ENCODE measurements at regions not wholly inside any gene's neighbourhood (a gene's known extent, or its start where the extent isn't known, plus 50 kb on each side); places are given as distances from the start of the nearest gene placed in this dataset.

GRCh38 chr15:93613386-93613785 is 524.4 kb upstream of the RGMA start:
- H3K4me1 ChIP-seq (ENCODE audit: control insufficient read depth, low read depth, low read length), result no peaks in the 10 kb centered on the region
- no CpG with 5 or more reads among the region's 3 CpGs for WGBS (ENCODE audit: extremely low coverage, insufficient coverage, low lambda C conversion rate)
- H3K4me3 ChIP-seq (ENCODE audit: low read length), result no peak overlapping the region
- H3K27me3 ChIP-seq (ENCODE audit: insufficient read depth, low read length, poor library complexity), result no peaks in the 10 kb centered on the region
- no peak overlapping the region for H3K23ac ChIP-seq (ENCODE audit: low read length)
- no peaks in the 10 kb centered on the region for H3K36me3 ChIP-seq (ENCODE audit: control insufficient read depth, insufficient read depth, low read length)
- no peak overlapping the region for H3K56ac ChIP-seq (ENCODE audit: low read length)
- no peak overlapping the region for H3K9ac ChIP-seq (ENCODE audit: low read length)
- no peak overlapping the region for H3K27ac ChIP-seq (ENCODE audit: low read depth, low read length)
- no peak overlapping the region for H2BK120ac ChIP-seq (ENCODE audit: low read depth, low read length)
- H4K5ac ChIP-seq (ENCODE audit: low read length), result no peak overlapping the region
- H2BK5ac ChIP-seq (ENCODE audit: low read length), result no peak overlapping the region
- H2AK5ac ChIP-seq (ENCODE audit: low read length), result no peak overlapping the region
- no peak overlapping the region for H3K18ac ChIP-seq (ENCODE audit: low read length)
- no peak overlapping the region for H2BK15ac ChIP-seq (replicated peaks; ENCODE audit: low read depth)
- H4K8ac ChIP-seq (ENCODE audit: low read depth, low read length), result peak overlapping the region; percentile 28
- no peak overlapping the region for H3K4ac ChIP-seq (ENCODE audit: low read depth, low read length)
- DNase-seq, result no peak
- no peaks in the 10 kb centered on the region for H3K79me2 ChIP-seq (ENCODE audit: control insufficient read depth, insufficient read depth, low read length)
- H3K79me1 ChIP-seq (ENCODE audit: low read length), result no peaks in the 10 kb centered on the region
- no peak overlapping the region for H3K4me2 ChIP-seq (ENCODE audit: low read length)

- Histone ChIP-seq H3K4ac (ENCODE audit: low read depth, low read length) (no peak overlapping the region), H4K8ac (ENCODE audit: low read depth, low read length) (no peak overlapping the region), H3K4me3 (ENCODE audit: low read length) (no peak overlapping the region), H2AK5ac (ENCODE audit: low read length) (no peak overlapping the region), H3K27me3 (ENCODE audit: insufficient read depth, low read length, poor library complexity) (no peaks in the 10 kb centered on the region), H3K79me2 (ENCODE audit: control insufficient read depth, insufficient read depth, low read length) (no peaks in the 10 kb centered on the region), H3K27ac (ENCODE audit: low read depth, low read length) (no peak overlapping the region), H3K79me1 (ENCODE audit: low read length) (no peaks in the 10 kb centered on the region), H2BK120ac (ENCODE audit: low read depth, low read length) (no peak overlapping the region), H3K9ac (ENCODE audit: low read length) (no peak overlapping the region), H2BK5ac (ENCODE audit: low read length) (no peak overlapping the region), H3K4me1 (ENCODE audit: control insufficient read depth, low read depth, low read length) (no peaks in the 10 kb centered on the region), H4K5ac (ENCODE audit: low read length) (no peak overlapping the region), H3K18ac (ENCODE audit: low read length) (no peak overlapping the region), H3K36me3 (ENCODE audit: control insufficient read depth, insufficient read depth, low read length) (no peaks in the 10 kb centered on the region), H3K56ac (ENCODE audit: low read length) (no peak overlapping the region), H3K23ac (ENCODE audit: low read length) (no peak overlapping the region), H3K4me2 (ENCODE audit: low read length) (no peak overlapping the region), H2BK15ac (replicated peaks; ENCODE audit: low read depth) (no peak overlapping the region)
- no CpG with 5 or more reads among the region's 2 CpGs for WGBS (ENCODE audit: extremely low coverage, insufficient coverage, low lambda C conversion rate)
- DNase-seq, result no peak
Observed at GRCh38 chr15:93612953-93613352, 523.9 kb upstream of the RGMA start.

GRCh38 chr15:93610944-93611343 is 521.9 kb upstream of the RGMA start:
- Histone ChIP-seq H2BK15ac (replicated peaks; ENCODE audit: low read depth) (no peak overlapping the region), H4K5ac (ENCODE audit: low read length) (no peak overlapping the region), H3K9ac (ENCODE audit: low read length) (no peak overlapping the region), H4K8ac (ENCODE audit: low read depth, low read length) (no peak overlapping the region), H3K18ac (ENCODE audit: low read length) (no peak overlapping the region), H2BK5ac (ENCODE audit: low read length) (no peak overlapping the region), H2AK5ac (ENCODE audit: low read length) (no peak overlapping the region), H3K79me1 (ENCODE audit: low read length) (no peaks in the 10 kb centered on the region), H3K79me2 (ENCODE audit: control insufficient read depth, insufficient read depth, low read length) (no peaks in the 10 kb centered on the region), H3K4me1 (ENCODE audit: control insufficient read depth, low read depth, low read length) (no peaks in the 10 kb centered on the region), H3K23ac (ENCODE audit: low read length) (no peak overlapping the region), H3K36me3 (ENCODE audit: control insufficient read depth, insufficient read depth, low read length) (no peaks in the 10 kb centered on the region), H2BK120ac (ENCODE audit: low read depth, low read length) (no peak overlapping the region), H3K27me3 (ENCODE audit: insufficient read depth, low read length, poor library complexity) (no peaks in the 10 kb centered on the region), H3K56ac (ENCODE audit: low read length) (no peak overlapping the region), H3K4me3 (ENCODE audit: low read length) (no peak overlapping the region), H3K27ac (ENCODE audit: low read depth, low read length) (no peak overlapping the region), H3K4ac (ENCODE audit: low read depth, low read length) (no peak overlapping the region), H3K4me2 (ENCODE audit: low read length) (no peak overlapping the region)
- no peak for DNase-seq
- WGBS (ENCODE audit: extremely low coverage, insufficient coverage, low lambda C conversion rate), result no CpG with 5 or more reads among the region's 8 CpGs

- H3K4ac ChIP-seq (ENCODE audit: low read depth, low read length), result no peak overlapping the region
- no peak overlapping the region for H2BK15ac ChIP-seq (replicated peaks; ENCODE audit: low read depth)
- H3K4me3 ChIP-seq (ENCODE audit: low read length), result no peak overlapping the region
- H3K23ac ChIP-seq (ENCODE audit: low read length), result no peak overlapping the region
- no peak overlapping the region for H3K4me2 ChIP-seq (ENCODE audit: low read length)
- no peak overlapping the region for H3K56ac ChIP-seq (ENCODE audit: low read length)
- no peaks in the 10 kb centered on the region for H3K79me1 ChIP-seq (ENCODE audit: low read length)
- peaks cover 2% of the 10 kb centered on the region for H3K4me1 ChIP-seq (ENCODE audit: control insufficient read depth, low read depth, low read length)
- H3K18ac ChIP-seq (ENCODE audit: low read length), result no peak overlapping the region
- H2BK5ac ChIP-seq (ENCODE audit: low read length), result no peak overlapping the region
- H2AK5ac ChIP-seq (ENCODE audit: low read length), result no peak overlapping the region
- DNase-seq, result no peak
- no peak overlapping the region for H2BK120ac ChIP-seq (ENCODE audit: low read depth, low read length)
- H3K9ac ChIP-seq (ENCODE audit: low read length), result no peak overlapping the region
- no peaks in the 10 kb centered on the region for H3K36me3 ChIP-seq (ENCODE audit: control insufficient read depth, insufficient read depth, low read length)
- H3K79me2 ChIP-seq (ENCODE audit: control insufficient read depth, insufficient read depth, low read length), result no peaks in the 10 kb centered on the region
- no peak overlapping the region for H3K27ac ChIP-seq (ENCODE audit: low read depth, low read length)
- H3K27me3 ChIP-seq (ENCODE audit: insufficient read depth, low read length, poor library complexity), result no peaks in the 10 kb centered on the region
- H4K5ac ChIP-seq (ENCODE audit: low read length), result no peak overlapping the region
- H4K8ac ChIP-seq (ENCODE audit: low read depth, low read length), result no peak overlapping the region
- WGBS (ENCODE audit: extremely low coverage, insufficient coverage, low lambda C conversion rate), result no CpG with 5 or more reads among the region's 3 CpGs
Observed at GRCh38 chr15:93608643-93609148, 519.7 kb upstream of the RGMA start.

- H3K27ac ChIP-seq (ENCODE audit: low read depth, low read length), result no peak overlapping the region
- DNase-seq, result no peak
- no peak overlapping the region for H4K8ac ChIP-seq (ENCODE audit: low read depth, low read length)
- H3K36me3 ChIP-seq (ENCODE audit: control insufficient read depth, insufficient read depth, low read length), result no peaks in the 10 kb centered on the region
- peaks cover 2% of the 10 kb centered on the region for H3K4me1 ChIP-seq (ENCODE audit: control insufficient read depth, low read depth, low read length)
- H3K23ac ChIP-seq (ENCODE audit: low read length), result no peak overlapping the region
- H3K79me1 ChIP-seq (ENCODE audit: low read length), result no peaks in the 10 kb centered on the region
- no peak overlapping the region for H2AK5ac ChIP-seq (ENCODE audit: low read length)
- no peaks in the 10 kb centered on the region for H3K79me2 ChIP-seq (ENCODE audit: control insufficient read depth, insufficient read depth, low read length)
- H3K4me2 ChIP-seq (ENCODE audit: low read length), result no peak overlapping the region
- no peak overlapping the region for H3K4me3 ChIP-seq (ENCODE audit: low read length)
- H3K27me3 ChIP-seq (ENCODE audit: insufficient read depth, low read length, poor library complexity), result no peaks in the 10 kb centered on the region
- H2BK120ac ChIP-seq (ENCODE audit: low read depth, low read length), result no peak overlapping the region
- H3K4ac ChIP-seq (ENCODE audit: low read depth, low read length), result no peak overlapping the region
- no peak overlapping the region for H3K56ac ChIP-seq (ENCODE audit: low read length)
- H3K9ac ChIP-seq (ENCODE audit: low read length), result no peak overlapping the region
- no CpG with 5 or more reads among the region's 2 CpGs for WGBS (ENCODE audit: extremely low coverage, insufficient coverage, low lambda C conversion rate)
- no peak overlapping the region for H2BK5ac ChIP-seq (ENCODE audit: low read length)
- H4K5ac ChIP-seq (ENCODE audit: low read length), result no peak overlapping the region
- no peak overlapping the region for H2BK15ac ChIP-seq (replicated peaks; ENCODE audit: low read depth)
- no peak overlapping the region for H3K18ac ChIP-seq (ENCODE audit: low read length)
Observed at GRCh38 chr15:93603550-93603949, 514.5 kb upstream of the RGMA start.

- H3K79me2 ChIP-seq (ENCODE audit: control insufficient read depth, insufficient read depth, low read length), result no peaks in the 10 kb centered on the region
- no peaks in the 10 kb centered on the region for H3K27me3 ChIP-seq (ENCODE audit: insufficient read depth, low read length, poor library complexity)
- H3K23ac ChIP-seq (ENCODE audit: low read length), result no peak overlapping the region
- H3K36me3 ChIP-seq (ENCODE audit: control insufficient read depth, insufficient read depth, low read length), result no peaks in the 10 kb centered on the region
- H4K8ac ChIP-seq (ENCODE audit: low read depth, low read length), result no peak overlapping the region
- H2AK5ac ChIP-seq (ENCODE audit: low read length), result no peak overlapping the region
- H3K4me3 ChIP-seq (ENCODE audit: low read length), result no peak overlapping the region
- H2BK15ac ChIP-seq (replicated peaks; ENCODE audit: low read depth), result no peak overlapping the region
- no peak overlapping the region for H4K5ac ChIP-seq (ENCODE audit: low read length)
- no peak overlapping the region for H3K27ac ChIP-seq (ENCODE audit: low read depth, low read length)
- no peak overlapping the region for H3K56ac ChIP-seq (ENCODE audit: low read length)
- no peak overlapping the region for H2BK5ac ChIP-seq (ENCODE audit: low read length)
- no peaks in the 10 kb centered on the region for H3K4me1 ChIP-seq (ENCODE audit: control insufficient read depth, low read depth, low read length)
- no peaks in the 10 kb centered on the region for H3K79me1 ChIP-seq (ENCODE audit: low read length)
- no peak overlapping the region for H3K18ac ChIP-seq (ENCODE audit: low read length)
- H3K4me2 ChIP-seq (ENCODE audit: low read length), result no peak overlapping the region
- no peak overlapping the region for H3K9ac ChIP-seq (ENCODE audit: low read length)
- H3K4ac ChIP-seq (ENCODE audit: low read depth, low read length), result no peak overlapping the region
- H2BK120ac ChIP-seq (ENCODE audit: low read depth, low read length), result no peak overlapping the region
- DNase-seq, result no peak
Observed at GRCh38 chr15:93587059-93587521, 498.1 kb upstream of the RGMA start.
